Stimulated activated CD4-positive, alpha-beta T cell treated with anti-CD3 and anti-CD28 coated beads, Interleukin-15, amount 100 ng/mL, for 48 hours (primary cell): ENCODE measurements at regions not wholly inside any gene's neighbourhood (a gene's known extent, or its start where the extent isn't known, plus 50 kb on each side); places are given as distances from the start of the nearest gene placed in this dataset.
A peak's percentile ranks its signal among the peaks of the same experiment; 100 is the strongest.
"Not testable (repeated sequence)": the region's sequence is repeated elsewhere in the genome, so short reads cannot be mapped to it uniquely, and the experiment has no call there.

Experiments
- DNase-seq, 2 donors: peaks; one replicate each; pipeline ENCODE4 v3.0.0-alpha.2; 2020; ENCODE audit warnings: low read depth in 2 of 2

GRCh38 chr10:130261766-130262165, 125.6 kb downstream of the GLRX3 start:
- no peak for DNase-seq

- DNase-seq = no peak
Measured at GRCh38 chr10:130263289-130263688, 127.1 kb downstream of the GLRX3 start.

GRCh38 chr10:130265542-130265941, 129.4 kb downstream of the GLRX3 start:
- DNase-seq = no peak

- DNase-seq = no peak
Measured at GRCh38 chr10:130282492-130283218, 146.5 kb downstream of the GLRX3 start.

- DNase-seq = no peak
Measured at GRCh38 chr10:130283219-130283545, 147.0 kb downstream of the GLRX3 start.

GRCh38 chr10:130295761-130296160, 159.6 kb downstream of the GLRX3 start:
- DNase-seq = not testable (repeated sequence)

GRCh38 chr10:130300608-130301020, 164.4 kb downstream of the GLRX3 start:
- DNase-seq = peak in 1 of 2 donors; percentile 64

GRCh38 chr10:130301021-130301892, 165.1 kb downstream of the GLRX3 start:
- peak; percentile 22 to 67 for DNase-seq

GRCh38 chr10:130326954-130327353, 190.8 kb downstream of the GLRX3 start:
- DNase-seq = no peak

GRCh38 chr10:130329792-130330191, 193.6 kb downstream of the GLRX3 start:
- no peak for DNase-seq

GRCh38 chr10:130333185-130333584, 197.0 kb downstream of the GLRX3 start:
- DNase-seq = no peak

GRCh38 chr10:130335336-130335735, 199.1 kb downstream of the GLRX3 start:
- DNase-seq = no peak

- DNase-seq = no peak
Measured at GRCh38 chr10:130336617-130337304, 200.6 kb downstream of the GLRX3 start.

GRCh38 chr10:130337305-130337640, 201.1 kb downstream of the GLRX3 start:
- no peak for DNase-seq

- DNase-seq = no peak
Measured at GRCh38 chr10:130337696-130338635, 201.8 kb downstream of the GLRX3 start.

GRCh38 chr10:130338636-130339024, 202.4 kb downstream of the GLRX3 start:
- DNase-seq = no peak

GRCh38 chr10:130339091-130339490, 202.9 kb downstream of the GLRX3 start:
- DNase-seq = no peak

GRCh38 chr10:130339911-130340310, 203.7 kb downstream of the GLRX3 start:
- DNase-seq = no peak

- no peak for DNase-seq
Measured at GRCh38 chr10:130340816-130341215, 204.6 kb downstream of the GLRX3 start.

- no peak for DNase-seq
Measured at GRCh38 chr10:130341356-130341755, 205.2 kb downstream of the GLRX3 start.

- no peak for DNase-seq
Measured at GRCh38 chr10:130345728-130346127, 209.5 kb downstream of the GLRX3 start.

GRCh38 chr10:130350996-130351395, 214.8 kb downstream of the GLRX3 start:
- DNase-seq = no peak
